GM20000 (cell line): ENCODE measurements at regions not wholly inside any gene's neighbourhood (a gene's known extent, or its start where the extent isn't known, plus 50 kb on each side); places are given as distances from the start of the nearest gene placed in this dataset.

ENCODE experiments used
- DNase-seq: peaks from one replicate; pipeline ENCODE4 v3.0.0; 2012; ENCODE audit warnings: low spot score
- CTCF ChIP-seq: IDR thresholded peaks from 2 replicates; pipeline ENCODE4 v1.5.1; 2012; ENCODE audit warnings: mild to moderate bottlenecking, control low read depth; ENCODE audit errors: extremely low read depth, missing control alignments

- no peak for TF ChIP-seq CTCF
- DNase-seq = no peak
These were observed 620.2 kb downstream of the CPS1 start for GRCh38 chr2:211176514-211177141.

- TF ChIP-seq CTCF = no peak
- DNase-seq = no peak
These were observed 625.2 kb downstream of the CPS1 start for GRCh38 chr2:211181626-211182025.

- no peak for DNase-seq
- TF ChIP-seq CTCF = no peak
These were observed 631.2 kb downstream of the CPS1 start for GRCh38 chr2:211187602-211188001.

GRCh38 chr2:211203986-211204385 lies 647.6 kb downstream of the CPS1 start:
- DNase-seq = peak; percentile 4
- TF ChIP-seq CTCF = no peak

GRCh38 chr2:211204456-211204855 lies 648.1 kb downstream of the CPS1 start:
- DNase-seq = no peak
- TF ChIP-seq CTCF = no peak

GRCh38 chr2:211204902-211205301 lies 648.5 kb downstream of the CPS1 start:
- no peak for DNase-seq
- TF ChIP-seq CTCF = no peak

- DNase-seq = no peak
- TF ChIP-seq CTCF = no peak
These were observed 649.0 kb downstream of the CPS1 start for GRCh38 chr2:211205358-211205757.
